Small intestine (tissue), 7 donors: ENCODE measurements at regions not wholly inside any gene's neighbourhood (a gene's known extent, or its start where the extent isn't known, plus 50 kb on each side); places are given as distances from the start of the nearest gene placed in this dataset.

Experiments used
- DNase-seq, 2 donors: peaks; one replicate each; pipeline versions ENCODE4 v3.0.0 to v3.0.0-alpha.2; 2013
- FAIRE-seq: peaks from 2 replicates; lab custom pipeline; 2012; peaks lifted over from hg19 to GRCh38; lab: Jason Lieb, UNC
- H3K27ac ChIP-seq, 3 donors: one replicate each; pipeline ENCODE4 v1.5.1; 2013; ENCODE audit warnings: low read length in 2 of 3, mild to moderate bottlenecking in 2 of 3, control low read depth in 1 of 3, inconsistent platforms in 1 of 3, low read depth in 1 of 3, moderate library complexity in 1 of 3
- H3K27me3 ChIP-seq, 3 donors: one replicate each; pipeline ENCODE4 v1.6.1; 2013; ENCODE audit warnings: low read length in 3 of 3, inconsistent platforms in 1 of 3; ENCODE audit not compliant: control insufficient read depth in 3 of 3, insufficient read depth in 3 of 3
- H3K36me3 ChIP-seq, 3 donors: one replicate each; pipeline ENCODE4 v1.6.1; 2013; ENCODE audit warnings: low read length in 3 of 3, inconsistent platforms in 1 of 3, low read depth in 1 of 3, mild to moderate bottlenecking in 1 of 3, moderate library complexity in 1 of 3; ENCODE audit not compliant: control insufficient read depth in 3 of 3, insufficient read depth in 2 of 3
- H3K4me1 ChIP-seq, 3 donors: one replicate each; pipeline ENCODE4 v1.6.1; 2013; ENCODE audit warnings: low read length in 2 of 3, inconsistent platforms in 1 of 3, low read depth in 1 of 3, mild to moderate bottlenecking in 1 of 3, moderate library complexity in 1 of 3; ENCODE audit not compliant: control insufficient read depth in 3 of 3, insufficient read depth in 2 of 3
- H3K4me3 ChIP-seq, 3 donors: one replicate each; pipeline ENCODE4 v1.5.1; 2013; ENCODE audit warnings: low read length in 3 of 3, control low read depth in 1 of 3, inconsistent platforms in 1 of 3, low read depth in 1 of 3, mild to moderate bottlenecking in 1 of 3, moderate library complexity in 1 of 3
- H3K9me3 ChIP-seq, 2 donors: one replicate each; pipeline ENCODE4 v1.6.1; 2013; ENCODE audit warnings: low read depth in 1 of 2, low read length in 1 of 2; ENCODE audit not compliant: control insufficient read depth in 2 of 2, insufficient read depth in 1 of 2
- WGBS, 3 donors: extraction: QIAGEN DNeasy Blood & Tissue Kit; methylation state at CpG; one replicate each; pipeline ENCODE4 v1.1.7; 2013; 5-methylcytosine and 5-hydroxymethylcytosine counted together
- donor health status: healthy with polysubstance abuse.
- donor health status: control.
- donor health status: control.
- donor health status: Bipolar disorder and iron deficiency.
- donor health status: healthy.

GRCh38 chr1:5516756-5517155, 475.5 kb downstream of the NPHP4 start:
- no peaks in the 10 kb centered on the region for H3K27me3 ChIP-seq
- no peak overlapping the region for H3K27ac ChIP-seq
- no peak for DNase-seq
- H3K4me3 ChIP-seq, result no peak overlapping the region
- 67 to 86% (median 69%) methylated on average over 10 of the region's 10 CpGs for WGBS, 3 donors
- H3K36me3 ChIP-seq, result no peaks in the 10 kb centered on the region
- H3K4me1 ChIP-seq, result no peaks in the 10 kb centered on the region
- FAIRE-seq, result no peak
- no peaks in the 10 kb centered on the region for H3K9me3 ChIP-seq

- Histone ChIP-seq H3K9me3 (no peaks in the 10 kb centered on the region), H3K27me3 (no peaks in the 10 kb centered on the region), H3K4me1 (no peaks in the 10 kb centered on the region), H3K27ac (no peak overlapping the region), H3K36me3 (no peaks in the 10 kb centered on the region), H3K4me3 (no peak overlapping the region)
- no peak for FAIRE-seq
- WGBS, 3 donors, result 67 to 71% (median 67%) methylated on average over 6 of the region's 6 CpGs
- no peak for DNase-seq
Measured at GRCh38 chr1:5515501-5515900, 476.7 kb downstream of the NPHP4 start.

GRCh38 chr1:5514527-5515183, 477.6 kb downstream of the NPHP4 start:
- Histone ChIP-seq H3K27ac (no peak overlapping the region), H3K36me3 (no peaks in the 10 kb centered on the region), H3K4me3 (no peak overlapping the region), H3K27me3 (no peaks in the 10 kb centered on the region), H3K4me1 (no peaks in the 10 kb centered on the region), H3K9me3 (no peaks in the 10 kb centered on the region)
- DNase-seq (peak; percentile 38 to 61), FAIRE-seq (no peak)
- WGBS, 3 donors, result 20 to 25% (median 20%) methylated on average over 13 of the region's 13 CpGs

- Histone ChIP-seq H3K36me3 (no peaks in the 10 kb centered on the region), H3K27ac (no peak overlapping the region), H3K27me3 (no peaks in the 10 kb centered on the region), H3K4me3 (no peak overlapping the region), H3K4me1 (no peaks in the 10 kb centered on the region), H3K9me3 (no peaks in the 10 kb centered on the region)
- FAIRE-seq, result no peak
- peak; percentile 9 to 21 for DNase-seq
- WGBS, 3 donors, result 14 to 48% (median 26%) methylated on average over 7 of the region's 7 CpGs
Measured at GRCh38 chr1:5513846-5514526, 478.2 kb downstream of the NPHP4 start.

- Histone ChIP-seq H3K4me3 (no peak overlapping the region), H3K27me3 (no peaks in the 10 kb centered on the region), H3K9me3 (no peaks in the 10 kb centered on the region), H3K4me1 (no peaks in the 10 kb centered on the region), H3K27ac (no peak overlapping the region), H3K36me3 (no peaks in the 10 kb centered on the region)
- WGBS, 3 donors, result 78 to 88% (median 81%) methylated on average over 9 of the region's 9 CpGs
- DNase-seq (no peak), FAIRE-seq (no peak)
Measured at GRCh38 chr1:5513179-5513578, 479.0 kb downstream of the NPHP4 start.

- 71 to 75% (median 75%) methylated on average over 9 of the region's 9 CpGs for WGBS, 3 donors
- Histone ChIP-seq H3K27ac (no peak overlapping the region), H3K4me1 (no peaks in the 10 kb centered on the region), H3K9me3 (no peaks in the 10 kb centered on the region), H3K4me3 (no peak overlapping the region), H3K36me3 (no peaks in the 10 kb centered on the region), H3K27me3 (no peaks in the 10 kb centered on the region)
- DNase-seq (no peak), FAIRE-seq (no peak)
Measured at GRCh38 chr1:5511381-5512097, 480.7 kb downstream of the NPHP4 start.

- no peak for FAIRE-seq
- Histone ChIP-seq H3K36me3 (no peaks in the 10 kb centered on the region), H3K27ac (no peak overlapping the region), H3K9me3 (no peaks in the 10 kb centered on the region), H3K4me3 (no peak overlapping the region), H3K27me3 (peaks cover 0 to 3% (median 0%) of the 10 kb centered on the region in 3 donors), H3K4me1 (no peaks in the 10 kb centered on the region)
- DNase-seq, result peak; percentile 41 to 59
- 18 to 31% (median 23%) methylated on average over 21 of the region's 21 CpGs for WGBS, 3 donors
Measured at GRCh38 chr1:5509664-5510452, 482.4 kb downstream of the NPHP4 start.
